Globus pallidus (tissue), 1 donor: ENCODE measurements at regions not wholly inside any gene's neighbourhood (a gene's known extent, or its start where the extent isn't known, plus 50 kb on each side); places are given as distances from the start of the nearest gene placed in this dataset.
"Not testable (repeated sequence)": the region's sequence is repeated elsewhere in the genome, so short reads cannot be mapped to it uniquely, and the experiment has no call there.

Source experiments
- DNase-seq: peaks from one replicate; pipeline ENCODE4 v3.0.0-alpha.2; 2015; ENCODE audit warnings: low spot score

DNA sequence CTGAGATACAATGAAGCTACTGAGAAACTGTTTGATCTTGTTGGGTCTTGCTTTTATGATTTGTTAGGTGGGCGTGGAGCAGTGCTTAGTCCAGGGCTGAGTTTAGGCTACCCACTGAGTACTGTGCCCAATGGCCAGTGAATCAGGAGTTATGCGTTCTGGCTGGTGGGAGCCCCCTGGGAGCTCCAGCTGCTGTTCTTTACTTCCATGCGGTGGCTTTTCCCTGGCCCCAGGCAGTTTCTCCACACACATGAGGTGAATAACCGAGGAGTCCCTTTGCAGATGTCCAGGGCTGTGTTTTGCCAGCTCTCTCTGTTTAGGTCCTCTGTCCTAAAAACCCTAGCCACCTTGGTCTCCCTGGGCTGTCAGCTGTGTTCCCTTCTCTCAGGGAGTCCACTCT is 106.5 kb downstream of the KLF13 start:
- DNase-seq = no peak

DNA sequence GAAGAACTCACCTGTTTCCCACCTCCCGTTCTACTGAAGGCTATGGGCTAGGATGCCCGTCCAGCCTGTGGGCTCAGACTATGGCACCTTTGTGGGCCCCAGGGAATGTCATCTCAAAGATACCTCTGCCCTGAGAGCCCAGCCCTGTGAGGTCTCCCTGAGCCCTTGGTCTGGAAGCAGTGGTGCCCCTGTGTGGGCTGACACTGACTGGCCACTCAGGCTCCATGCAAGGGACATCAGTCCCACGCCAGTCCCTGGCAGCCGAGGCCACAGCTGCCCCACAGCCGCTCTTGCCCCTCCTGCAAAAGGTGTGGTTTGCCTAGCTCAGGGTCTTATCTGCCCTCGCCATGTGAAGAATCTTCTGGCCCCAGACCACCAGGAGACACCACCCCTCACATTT is 106.9 kb downstream of the KLF13 start:
- DNase-seq = no peak

DNA sequence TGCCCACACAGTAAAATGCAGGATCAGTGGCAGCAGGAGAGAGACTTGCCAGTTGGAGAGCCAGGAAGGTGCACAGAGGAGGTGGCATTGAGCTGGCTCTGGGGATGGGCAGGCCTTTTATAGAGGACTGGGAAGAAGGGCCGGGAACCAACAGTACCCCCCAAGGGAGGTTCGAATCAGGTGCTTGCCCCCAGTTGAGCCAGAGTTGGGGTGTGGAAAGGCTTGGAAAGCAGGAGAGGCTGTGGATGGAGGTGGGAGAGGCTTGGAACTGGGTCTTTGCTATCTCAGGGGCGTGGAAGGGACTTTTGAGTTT is 107.6 kb downstream of the KLF13 start:
- DNase-seq = no peak

DNA sequence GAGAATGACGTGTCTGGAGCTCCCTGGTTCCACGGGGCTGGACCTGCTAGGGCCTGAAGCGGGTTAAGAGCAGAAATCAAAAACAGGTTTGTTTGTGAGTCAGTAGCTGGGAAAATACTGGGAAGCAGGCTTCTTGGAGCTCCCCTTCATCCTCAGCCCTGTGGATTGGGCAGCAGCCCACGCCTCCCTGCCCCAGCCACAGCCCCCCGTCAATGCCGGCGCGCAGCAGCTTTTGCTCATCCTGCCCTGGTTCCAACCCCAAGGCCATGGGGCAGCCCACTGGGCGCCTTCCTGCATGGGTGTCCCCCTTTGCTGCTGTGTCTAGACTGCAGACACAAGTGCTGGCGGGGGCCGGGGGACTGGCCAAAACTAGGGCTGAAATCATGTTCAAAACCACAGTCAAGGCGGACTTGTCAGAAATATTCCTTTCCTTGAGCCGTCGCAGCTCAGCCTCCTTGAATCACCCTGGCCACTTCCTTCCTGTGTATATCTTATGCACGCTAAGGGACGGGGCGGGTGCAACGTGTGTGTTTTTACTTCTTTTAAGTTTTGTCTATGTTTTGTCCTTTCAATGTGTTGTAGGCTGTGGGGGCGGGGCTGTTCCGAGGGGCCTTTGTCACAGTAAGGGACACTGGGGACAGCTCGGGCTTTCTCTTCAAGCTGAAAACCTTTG is 108.1 kb downstream of the KLF13 start:
- DNase-seq = no peak

DNA sequence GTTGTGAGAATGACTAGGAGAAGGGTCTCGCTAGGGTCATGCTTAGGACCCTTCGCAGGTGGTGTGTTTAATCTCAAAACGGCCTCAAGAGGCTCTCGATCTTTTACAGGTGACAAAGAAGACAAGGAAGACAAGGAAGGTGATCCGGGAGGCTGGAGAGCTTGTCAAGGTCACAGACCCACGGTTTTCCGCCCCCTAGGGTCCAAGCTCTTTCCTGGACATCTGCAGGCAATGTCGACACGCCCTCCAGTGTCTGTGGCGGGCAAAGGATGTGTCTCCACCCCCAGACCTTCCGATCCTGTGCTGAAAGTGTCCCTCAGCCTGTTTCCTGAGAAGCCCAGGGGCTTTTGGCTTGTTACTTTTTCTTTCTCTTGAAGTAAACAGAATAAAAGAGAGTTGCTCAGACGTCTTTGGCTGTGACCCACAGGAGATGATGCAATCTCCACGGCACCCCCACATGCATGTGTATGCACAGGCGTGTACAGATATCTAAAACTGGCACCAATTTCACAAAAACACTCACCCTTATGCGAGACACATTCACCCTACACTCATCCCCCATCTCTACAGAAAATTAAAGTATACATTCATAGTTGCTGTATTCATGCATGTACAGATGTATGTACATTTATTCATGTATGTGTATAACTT is 108.8 kb downstream of the KLF13 start:
- peak; percentile 79 for DNase-seq

DNA sequence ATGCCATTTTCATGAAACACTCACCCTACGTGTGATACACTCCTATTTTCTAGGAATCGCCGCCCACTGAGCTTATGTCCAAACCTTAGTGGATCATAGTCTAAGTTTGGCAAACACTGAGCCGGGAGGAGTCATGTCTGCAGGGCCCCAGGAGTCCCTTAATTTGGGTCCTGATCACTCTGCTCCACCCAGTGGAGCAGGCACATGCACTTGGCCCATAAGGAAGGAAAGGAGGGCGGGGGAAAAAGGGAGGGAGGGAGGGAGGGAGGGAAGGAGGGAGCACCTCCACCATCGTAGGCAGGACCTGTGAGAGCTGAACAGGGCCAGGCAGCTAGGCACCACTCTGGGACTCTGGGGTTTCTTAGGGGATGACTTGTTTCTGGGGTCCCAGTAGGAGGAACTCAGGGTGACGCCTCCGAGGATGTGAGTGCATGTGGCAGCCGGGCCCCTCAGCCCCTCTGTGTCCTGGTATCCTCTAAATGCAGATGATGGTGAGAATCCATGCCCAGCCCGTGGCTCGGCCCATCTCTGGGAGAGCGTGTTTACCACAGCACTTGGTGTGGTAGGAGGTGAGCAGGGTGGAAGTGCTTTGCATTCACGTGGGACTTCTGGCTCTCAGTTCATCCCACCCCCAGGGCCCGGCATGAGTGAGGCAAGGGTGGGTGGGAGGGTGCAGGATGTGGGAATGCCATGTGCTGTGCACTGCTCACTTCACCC is 109.4 kb downstream of the KLF13 start:
- DNase-seq = no peak

DNA sequence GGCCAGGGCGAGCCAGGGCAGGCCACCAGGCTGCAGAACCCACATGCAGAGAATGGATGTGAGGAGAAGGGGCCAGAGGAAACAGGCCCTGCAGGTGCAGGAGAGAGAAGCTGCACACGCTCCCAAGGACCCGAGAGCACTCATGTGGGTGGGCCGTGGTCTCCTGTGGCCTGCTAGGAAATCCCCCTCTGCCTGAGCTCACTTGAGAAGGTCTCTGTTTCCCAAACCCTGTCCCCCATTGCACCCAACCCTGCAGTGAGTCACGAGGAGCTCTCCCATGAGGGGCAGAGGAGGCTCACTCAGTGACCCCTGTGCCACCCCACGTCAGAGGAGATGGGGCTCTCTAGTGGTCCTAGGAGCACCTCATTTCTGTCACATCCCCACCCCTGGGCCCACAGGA is 111.1 kb downstream of the KLF13 start:
- no peak for DNase-seq

DNA sequence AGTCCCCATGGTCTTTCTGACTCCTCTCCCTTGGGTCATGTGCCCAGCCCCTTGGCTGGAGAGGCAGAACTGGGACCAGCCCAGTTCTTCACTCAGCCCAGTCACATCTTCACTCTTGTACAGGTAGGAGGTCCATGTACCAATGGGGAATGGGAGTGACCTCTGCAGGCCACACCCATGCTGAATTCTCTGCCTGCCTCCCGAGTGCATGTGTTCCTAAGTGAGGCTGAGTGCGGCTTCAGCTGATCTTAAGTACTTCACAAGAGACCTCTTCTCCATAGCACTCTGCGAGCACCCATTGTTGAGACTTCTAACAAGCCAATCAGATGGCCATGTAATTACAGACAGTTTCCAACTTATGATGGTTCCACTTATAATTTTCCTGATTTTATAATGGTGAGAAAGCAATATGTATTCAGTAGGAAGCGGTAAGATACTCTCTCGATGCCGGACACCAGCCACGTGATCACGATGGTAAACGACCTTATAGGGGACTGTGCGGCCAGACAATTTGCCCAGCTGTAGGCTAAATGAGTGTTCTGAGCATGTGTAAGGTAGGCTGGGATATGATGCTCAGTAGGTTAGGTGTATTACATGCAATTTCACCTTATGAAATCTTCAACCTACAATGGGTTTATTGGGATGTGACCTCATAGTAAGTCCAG is 112.1 kb downstream of the KLF13 start:
- DNase-seq = no peak

DNA sequence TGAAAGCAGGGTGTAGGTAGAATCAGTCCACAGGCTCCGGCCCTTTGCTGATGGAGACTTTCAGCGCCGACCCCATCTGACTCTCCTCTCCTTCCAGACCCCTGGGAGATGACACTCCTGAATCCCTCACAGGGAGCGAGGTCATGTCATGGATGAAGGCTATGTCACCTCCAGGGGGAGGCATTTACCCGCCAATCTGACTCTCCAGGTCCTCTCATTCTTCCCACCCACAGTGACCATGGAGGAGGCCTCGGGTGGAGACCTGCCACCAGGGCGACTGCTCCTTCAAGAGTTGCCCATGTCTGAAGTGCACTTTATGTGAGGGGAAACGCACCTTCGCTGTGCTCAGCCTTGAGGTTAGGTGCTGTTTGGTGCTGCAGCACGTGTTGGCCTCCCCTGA is 112.7 kb downstream of the KLF13 start:
- DNase-seq = no peak

DNA sequence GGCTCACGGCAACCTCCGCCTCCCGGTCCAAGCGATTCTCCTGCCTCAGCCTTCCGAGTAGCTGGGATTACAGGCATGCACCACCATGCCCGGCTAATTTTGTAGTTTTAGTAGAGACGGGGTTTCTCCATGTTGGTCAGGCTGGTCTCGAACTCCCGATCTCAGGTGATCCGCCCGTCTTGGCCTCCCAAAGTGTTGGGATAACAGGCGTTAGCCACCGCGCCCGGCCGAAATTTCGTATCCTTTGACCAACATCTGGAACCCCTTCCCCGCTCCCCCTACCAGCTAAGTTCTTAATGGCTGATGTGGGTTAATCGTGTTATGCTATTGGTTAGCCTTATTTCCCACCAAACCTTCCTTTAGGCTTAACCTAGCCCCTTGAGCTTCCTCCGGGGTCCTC is 113.6 kb downstream of the KLF13 start:
- not testable (repeated sequence) for DNase-seq

DNA sequence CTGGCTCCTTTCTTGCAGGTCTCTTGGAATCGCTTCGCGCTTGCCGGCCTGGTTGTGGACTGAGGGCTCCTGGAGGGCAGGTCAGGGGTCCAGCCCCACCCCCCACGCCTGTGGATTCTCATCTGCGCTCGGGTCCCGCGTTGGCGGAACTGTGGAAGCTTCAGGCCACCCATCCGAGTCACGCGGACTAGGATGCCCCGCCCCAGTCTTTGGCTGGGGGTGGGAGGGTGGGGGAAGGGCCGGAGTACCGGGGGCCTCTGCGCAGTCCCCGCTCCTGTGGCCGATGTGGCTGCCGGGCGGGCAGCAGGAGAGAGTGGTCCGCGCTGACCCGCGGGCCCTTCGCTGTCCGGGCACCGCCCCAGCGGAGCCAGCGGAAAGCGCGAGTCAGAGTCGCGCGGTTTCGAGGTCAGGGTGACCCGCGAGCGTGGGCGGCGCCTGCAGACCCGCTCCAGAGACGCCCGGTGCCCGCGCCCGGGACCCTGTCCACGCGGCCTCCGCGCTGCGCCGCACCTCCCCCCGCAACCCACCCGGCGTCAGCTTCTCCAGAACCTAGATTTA is 114.2 kb downstream of the KLF13 start:
- DNase-seq = peak; percentile 12

DNA sequence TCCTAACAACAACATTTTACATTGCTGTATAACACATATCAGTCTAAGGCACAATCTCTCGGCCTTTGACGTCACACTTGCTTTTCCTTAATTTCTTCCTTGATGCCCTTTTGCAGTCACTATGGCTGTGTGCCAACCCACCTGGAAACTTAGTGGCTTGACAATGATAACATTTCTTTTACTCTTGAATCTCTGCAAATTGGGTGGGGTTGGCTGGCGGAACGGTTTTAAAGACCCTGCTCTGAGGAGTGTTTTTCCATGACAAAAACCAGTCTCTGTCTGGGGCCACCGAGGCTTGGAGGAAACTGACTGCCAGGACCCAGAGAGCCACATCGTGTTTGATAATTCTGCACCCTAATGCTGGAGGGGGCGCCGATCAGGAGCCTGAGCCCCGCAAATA is 115.6 kb downstream of the KLF13 start:
- DNase-seq = no peak

DNA sequence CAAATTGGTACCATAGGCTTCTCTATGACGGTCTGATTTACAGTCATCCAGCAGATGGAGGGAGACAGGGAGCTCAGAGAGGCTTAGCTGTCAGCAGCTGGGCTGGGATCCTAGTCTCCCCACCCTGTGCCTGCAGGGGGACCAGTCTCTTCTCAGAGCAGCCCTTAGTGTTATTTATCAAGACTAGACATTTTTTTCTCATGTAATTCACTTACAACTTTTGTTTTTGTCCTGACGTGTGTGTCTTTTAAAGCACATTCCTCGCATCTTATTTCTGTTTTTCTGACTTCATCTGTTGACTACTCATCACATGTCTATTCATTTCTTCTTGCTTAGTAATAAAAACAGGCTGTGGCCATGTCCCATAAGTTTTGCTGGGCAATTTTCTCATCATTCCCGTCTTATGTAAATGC is 116.1 kb downstream of the KLF13 start:
- DNase-seq = no peak

DNA sequence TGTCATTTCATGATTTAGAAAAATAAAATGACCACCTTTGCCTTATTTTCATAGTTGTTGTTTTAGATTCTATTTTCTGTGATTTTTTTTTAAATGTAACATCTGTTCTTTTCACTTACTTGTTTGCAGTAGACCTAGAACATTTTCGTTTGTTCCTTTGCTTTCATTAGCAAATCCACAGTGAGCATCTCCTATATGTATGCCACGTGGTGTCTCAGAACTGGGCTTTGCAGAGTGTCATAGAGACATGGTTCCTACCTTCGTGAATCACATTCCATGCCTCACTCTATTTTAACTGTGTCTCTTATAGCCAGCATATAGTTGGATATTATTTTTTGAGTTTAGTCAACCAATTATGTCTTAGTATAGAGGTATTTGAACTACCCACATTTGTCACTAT is 118.2 kb downstream of the KLF13 start:
- no peak for DNase-seq

DNA sequence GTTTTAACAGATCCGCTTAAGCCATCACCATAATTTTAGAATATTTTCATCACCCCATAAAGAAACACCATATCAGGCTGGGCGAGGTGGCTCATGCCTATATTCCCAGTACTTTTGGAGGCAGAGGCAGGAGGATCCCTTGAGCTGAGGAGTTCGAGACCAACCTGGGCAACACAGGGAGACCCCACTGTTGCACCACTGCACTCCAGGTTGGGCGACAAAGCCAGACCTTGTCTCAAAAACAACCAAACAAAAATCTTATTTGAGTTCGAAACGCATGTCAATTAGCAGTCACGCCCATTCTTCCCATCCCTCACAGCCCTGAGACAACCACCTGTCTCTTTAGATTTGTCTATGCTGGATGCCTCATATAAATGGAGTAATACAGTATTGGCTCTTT is 119.9 kb downstream of the KLF13 start:
- DNase-seq = no peak

DNA sequence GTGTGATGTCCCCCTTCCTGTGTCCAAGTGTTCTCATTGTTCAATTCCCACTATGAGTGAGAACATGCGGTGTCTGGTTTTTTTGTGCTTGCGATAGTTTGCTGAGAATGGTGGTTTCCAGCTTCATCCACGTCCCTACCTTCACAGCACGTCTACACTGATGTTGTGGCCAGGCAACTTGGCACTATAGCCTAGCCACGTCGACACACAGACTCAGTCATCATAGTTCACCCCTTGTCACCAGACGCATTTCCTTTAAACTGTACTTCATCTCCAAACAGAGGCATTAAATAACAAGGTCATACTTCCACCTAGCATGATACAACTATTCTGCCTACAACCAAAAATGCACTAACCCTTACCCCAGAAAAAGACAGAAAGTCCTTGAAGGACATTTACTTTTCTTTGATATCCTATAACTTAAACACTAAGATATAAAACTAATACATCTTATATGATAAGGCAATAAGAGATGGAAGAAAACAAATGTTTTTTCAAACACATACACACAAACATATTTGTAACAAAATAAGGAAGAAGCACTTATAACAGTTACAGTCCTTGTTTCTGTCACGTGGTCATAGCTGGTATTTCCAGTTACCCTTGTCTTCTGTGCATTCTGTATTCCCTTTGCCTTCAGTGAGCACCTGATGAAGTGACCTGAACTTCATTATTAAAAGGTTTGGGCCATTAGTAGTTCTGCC is 121.4 kb downstream of the KLF13 start:
- DNase-seq = no peak

DNA sequence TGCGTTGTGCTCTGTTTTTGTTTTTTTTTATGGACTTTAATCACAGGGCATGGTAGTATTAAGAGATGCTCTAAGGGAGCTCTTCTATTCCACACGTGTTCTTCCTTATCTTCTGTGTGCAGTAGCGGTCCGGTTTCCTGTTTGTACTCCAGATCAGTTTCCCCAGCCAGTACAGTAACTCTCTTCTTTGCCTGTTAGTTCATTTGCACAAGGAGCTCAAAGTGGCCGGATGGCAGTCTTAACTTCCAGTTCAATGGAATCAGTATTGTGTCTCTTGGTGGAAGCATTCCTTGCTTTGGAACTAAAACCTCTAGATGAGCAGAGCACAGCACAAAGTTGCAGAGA is 122.0 kb downstream of the KLF13 start:
- DNase-seq = no peak

DNA sequence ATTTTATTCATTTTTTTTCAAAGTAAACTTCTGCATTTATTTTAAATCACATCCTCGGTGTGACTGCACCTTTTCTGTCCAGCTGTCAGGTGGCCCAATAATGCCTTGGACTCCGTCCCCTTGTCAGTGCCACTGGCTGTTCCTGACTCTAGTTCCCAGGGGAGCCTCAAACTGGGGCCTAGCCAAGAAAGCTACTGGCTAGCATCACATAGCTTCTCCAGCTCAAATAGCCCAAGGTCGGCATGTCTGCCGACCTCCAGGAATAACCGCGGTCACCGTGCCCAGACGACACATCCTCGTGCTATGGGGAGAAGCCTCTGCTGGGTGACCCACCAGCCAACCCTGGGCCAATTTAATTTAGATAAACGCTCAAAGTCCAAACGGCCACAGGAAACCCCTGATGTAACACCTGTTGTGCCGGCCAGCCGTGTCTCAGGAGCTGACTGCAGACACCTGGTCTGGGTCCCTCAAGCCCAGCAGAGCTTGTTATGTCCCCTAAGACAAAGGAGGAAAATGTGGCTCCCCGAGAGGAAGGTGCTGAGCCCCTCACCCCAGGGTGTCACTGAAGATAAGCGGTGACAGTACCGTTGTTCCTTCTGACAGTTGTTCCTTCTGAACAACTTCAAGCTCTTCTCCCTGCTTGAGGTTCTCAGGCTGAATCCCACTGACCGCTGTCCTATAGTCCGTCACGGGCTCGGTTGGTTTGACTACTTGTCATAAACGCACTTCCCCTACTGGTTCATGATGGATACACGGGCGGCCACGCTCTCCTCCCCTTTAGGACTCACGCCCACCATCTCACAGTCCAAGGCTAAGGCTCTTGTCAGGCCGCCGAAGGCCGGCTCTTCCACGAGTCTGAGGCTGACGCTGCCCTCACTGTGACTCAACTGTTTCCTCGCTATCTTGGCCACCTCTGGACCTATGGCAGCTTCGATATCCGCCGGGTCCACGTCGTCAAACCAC is 126.2 kb downstream of the KLF13 start:
- no peak for DNase-seq

DNA sequence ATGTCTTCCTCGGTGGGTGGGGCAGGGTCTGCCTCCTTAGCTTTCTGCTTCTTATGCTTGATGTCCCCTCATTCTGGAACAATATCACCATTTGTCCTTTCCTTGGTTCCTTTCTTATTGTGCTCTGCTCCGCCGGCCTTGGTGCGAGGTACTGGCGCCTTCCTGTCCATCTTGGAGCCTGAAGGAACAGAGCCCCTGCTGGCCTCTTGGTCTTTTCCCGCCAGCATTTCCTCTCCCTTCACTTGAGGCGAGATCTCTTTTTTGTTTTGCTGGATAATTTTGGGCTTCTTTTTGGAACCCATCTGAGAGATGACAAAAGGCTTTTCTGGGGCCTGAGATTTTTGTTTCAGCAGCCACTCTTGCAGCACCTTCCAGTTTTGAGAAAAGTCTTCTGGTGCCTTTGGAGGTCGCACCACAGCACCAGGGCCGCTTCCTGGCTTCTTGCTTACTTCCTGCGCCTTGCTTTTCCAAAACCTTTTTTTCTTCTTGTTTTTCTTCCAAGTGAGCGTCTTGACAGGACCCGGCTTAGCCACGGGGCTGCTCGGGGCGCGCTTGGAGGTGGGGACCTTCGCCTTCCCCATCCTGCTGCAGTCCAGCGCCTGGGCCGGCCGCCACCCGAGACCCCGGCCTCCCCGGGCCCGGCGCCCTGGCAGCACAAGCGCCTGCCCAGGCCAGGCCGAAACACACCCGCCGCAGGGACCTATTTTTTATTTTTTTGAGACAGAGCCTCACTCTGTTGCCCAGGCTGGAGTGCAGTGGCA is 127.1 kb downstream of the KLF13 start:
- DNase-seq = no peak

DNA sequence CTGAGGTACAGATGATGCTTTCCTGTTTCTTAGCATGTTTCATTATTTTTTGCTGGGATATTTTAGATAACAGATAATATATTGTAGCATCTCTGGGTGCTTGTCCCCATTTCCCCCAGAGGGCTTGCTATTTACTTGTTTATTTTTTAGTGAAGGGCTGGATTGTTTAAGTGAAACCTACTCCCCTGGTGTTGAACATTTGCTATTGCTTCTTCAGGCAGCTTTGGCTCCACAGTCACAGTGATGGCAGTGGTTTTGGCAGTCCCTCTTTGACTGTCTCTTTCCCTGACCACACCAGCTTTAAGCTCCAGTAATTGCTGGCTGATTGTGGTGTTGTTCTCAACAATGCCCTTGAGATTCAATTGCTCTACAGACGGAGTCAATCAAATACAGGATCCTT is 128.9 kb downstream of the KLF13 start:
- no peak for DNase-seq
